DND-41 (cell line): ENCODE measurements at regions not wholly inside any gene's neighbourhood (a gene's known extent, or its start where the extent isn't known, plus 50 kb on each side); places are given as distances from the start of the nearest gene placed in this dataset.

Experiments used
- ATAC-seq: fragments of 200-7000 bp; cut with Tn5 transposase; 3 replicates; pipeline ENCODE4 v1.9.1; 2021; ENCODE audit warnings: low read depth; ENCODE audit not compliant: insufficient read depth
- DNase-seq: peaks from one replicate; pipeline ENCODE4 v3.0.0-alpha.2; 2020
- H2AFZ ChIP-seq: 2 replicates; pipeline ENCODE4 v1.6.0; 2012; ENCODE audit warnings: low read depth, low read length
- H3K27ac ChIP-seq: 2 replicates; pipeline ENCODE4 v1.5.1; 2012; ENCODE audit warnings: low read length, inconsistent platforms
- H3K27me3 ChIP-seq: fragments of 200-600 bp; sonication (generic); 2 replicates; pipeline ENCODE4 v1.6.0; 2012; ENCODE audit warnings: low read length, mild to moderate bottlenecking, inconsistent platforms; ENCODE audit not compliant: insufficient read depth, poor library complexity
- H3K36me3 ChIP-seq: 2 replicates; pipeline ENCODE4 v1.5.1; 2012; ENCODE audit warnings: low read length, inconsistent platforms; ENCODE audit not compliant: insufficient read depth
- H3K4me1 ChIP-seq: 2 replicates; pipeline ENCODE4 v1.5.1; 2012; ENCODE audit warnings: mild to moderate bottlenecking, low read length; ENCODE audit not compliant: insufficient read depth
- H3K4me2 ChIP-seq: 2 replicates; pipeline ENCODE4 v1.6.0; 2012; ENCODE audit warnings: mild to moderate bottlenecking, moderate library complexity, low read length, inconsistent platforms; ENCODE audit not compliant: insufficient read depth
- H3K4me3 ChIP-seq, 2 experiments: fragments of 200-600 bp in 1 of 2; shearing (Covaris generic) in 1 of 2; 2 replicates each; pipeline ENCODE4 v1.5.1; 2012 to 2016; ENCODE audit warnings: inconsistent platforms in 2 of 2, low read length in 2 of 2, mild to moderate bottlenecking in 2 of 2, low read depth in 1 of 2, moderate library complexity in 1 of 2
- H3K79me2 ChIP-seq: 2 replicates; pipeline ENCODE4 v1.6.0; 2012; ENCODE audit warnings: low read length, inconsistent platforms; ENCODE audit not compliant: insufficient read depth
- H3K9ac ChIP-seq: 2 replicates; pipeline ENCODE4 v1.6.0; 2012; ENCODE audit warnings: low read depth, mild to moderate bottlenecking, inconsistent platforms, low read length, moderate library complexity
- H3K9me3 ChIP-seq: 2 replicates; pipeline ENCODE4 v1.5.1; 2012; ENCODE audit warnings: low read length, moderate library complexity, mild to moderate bottlenecking, inconsistent platforms; ENCODE audit not compliant: insufficient read depth, severe bottlenecking
- H4K20me1 ChIP-seq: 2 replicates; pipeline ENCODE4 v1.6.0; 2012; ENCODE audit warnings: low read length; ENCODE audit not compliant: insufficient read depth
- CTCF ChIP-seq: IDR thresholded peaks from 2 replicates; pipeline ENCODE4 v1.5.1; 2012; ENCODE audit warnings: borderline replicate concordance, low read length, moderate library complexity, mild to moderate bottlenecking; ENCODE audit not compliant: poor library complexity, severe bottlenecking; ENCODE audit errors: extremely low read depth
- EZH2 ChIP-seq: IDR thresholded peaks from 3 replicates; pipeline ENCODE4 v1.6.1; 2012; ENCODE audit warnings: borderline replicate concordance, low read depth, mild to moderate bottlenecking, moderate library complexity, low read length, inconsistent platforms; ENCODE audit not compliant: severe bottlenecking

DNA sequence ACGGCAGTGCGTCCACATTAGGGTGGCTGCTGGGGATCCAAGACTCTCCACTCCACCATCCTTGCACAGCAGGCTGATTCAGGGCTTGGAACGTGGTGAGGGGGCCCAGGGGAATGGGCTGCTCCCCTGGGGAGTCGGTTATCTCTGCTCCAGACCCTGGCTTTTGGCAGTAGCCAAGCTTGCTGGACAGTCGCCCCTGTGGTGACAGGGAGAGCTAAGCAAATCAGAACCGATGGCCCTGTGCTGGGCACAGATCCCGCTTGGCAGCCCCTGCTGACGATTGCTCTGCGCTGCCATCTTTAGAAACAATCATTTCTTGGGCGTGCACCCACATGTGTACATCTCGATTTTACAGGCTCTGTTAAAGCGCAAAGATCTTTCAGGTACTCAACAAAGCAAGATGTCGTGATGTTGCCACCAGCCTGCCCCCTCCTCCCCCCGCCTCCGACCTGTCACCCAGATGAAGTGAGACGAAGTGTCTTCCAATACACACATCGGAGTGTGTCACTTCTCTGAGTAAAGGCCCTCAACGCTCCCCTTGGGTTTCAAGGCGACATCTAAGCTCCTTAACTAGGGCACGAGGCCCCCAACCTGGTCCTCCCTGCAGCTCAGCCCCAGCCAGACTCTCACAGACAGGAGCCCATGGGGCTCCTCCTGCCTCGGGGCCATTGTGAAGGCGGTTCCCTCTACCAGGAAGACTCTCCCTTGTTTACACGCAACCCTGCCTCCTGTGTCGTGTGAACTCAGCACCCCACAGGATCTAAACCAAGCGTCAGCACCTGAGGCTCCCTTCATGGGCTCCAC is 55.6 kb downstream of the PITPNM2 start:
- Histone ChIP-seq H3K27me3 (no peaks in the 10 kb centered on the region), H3K4me2 (no peak overlapping the region), H3K4me3 (no peak overlapping the region), H3K9me3 (no peaks in the 10 kb centered on the region), H3K36me3 (no peaks in the 10 kb centered on the region), H4K20me1 (0 out of 2 replicates have a peak, but pooled peaks cover 3% of the 10 kb centered on the region), H3K79me2 (no peaks in the 10 kb centered on the region), H3K9ac (no peak overlapping the region), H3K4me1 (no peaks in the 10 kb centered on the region), H3K27ac (no peak overlapping the region), H2AFZ (no peak overlapping the region)
- DNase-seq (no peak), ATAC-seq (no peak)
- no peak for TF ChIP-seq CTCF
- TF ChIP-seq EZH2, result no peak

DNA sequence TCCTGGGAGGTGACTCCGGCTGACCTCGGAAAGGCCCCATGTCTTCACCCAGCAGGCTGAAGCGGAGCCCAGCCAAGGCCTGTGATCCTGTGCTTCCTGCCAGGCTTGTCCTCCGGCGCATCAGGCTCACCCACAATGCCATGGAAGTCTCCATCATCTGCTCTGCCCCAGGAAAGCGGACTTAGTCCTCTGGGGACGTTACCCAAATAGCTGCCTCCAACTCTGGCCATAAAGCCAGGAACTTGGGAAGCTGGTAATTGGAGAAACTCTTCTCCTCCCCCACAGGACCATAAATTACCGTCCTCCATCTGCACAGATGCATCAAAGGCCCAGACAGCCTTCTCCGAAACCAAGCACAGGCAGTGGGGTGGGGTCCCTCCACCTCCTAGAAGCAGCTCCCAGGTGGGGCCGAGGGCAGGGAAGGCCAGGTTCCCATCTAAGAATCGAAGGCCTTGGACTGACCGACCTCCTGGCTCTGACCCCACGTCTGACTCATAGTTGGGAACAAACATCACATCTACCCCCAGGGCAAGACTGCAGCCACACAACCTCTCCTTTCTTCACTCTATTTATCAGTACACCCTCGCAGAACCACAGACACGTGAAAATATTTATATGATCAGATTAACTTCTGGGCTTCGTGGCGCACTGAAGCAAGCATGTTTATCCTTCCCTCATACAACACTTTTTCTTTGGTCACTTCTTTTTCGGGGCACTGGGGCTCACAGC is 56.4 kb downstream of the PITPNM2 start:
- TF ChIP-seq EZH2 (no peak), CTCF (no peak)
- ATAC-seq, result no peak
- Histone ChIP-seq H3K9me3 (no peaks in the 10 kb centered on the region), H3K4me3 (no peak overlapping the region), H3K4me1 (no peaks in the 10 kb centered on the region), H2AFZ (no peak overlapping the region), H3K79me2 (no peaks in the 10 kb centered on the region), H3K27ac (no peak overlapping the region), H3K4me2 (no peak overlapping the region), H3K27me3 (no peaks in the 10 kb centered on the region), H3K36me3 (no peaks in the 10 kb centered on the region), H3K9ac (no peak overlapping the region), H4K20me1 (0 out of 2 replicates have a peak, but pooled peaks cover 3% of the 10 kb centered on the region)
- no peak for DNase-seq

- no peaks in the 10 kb centered on the region for H3K9me3 ChIP-seq
- no peak for ATAC-seq
- H3K4me3 ChIP-seq, result no peak overlapping the region
- no peak overlapping the region for H3K9ac ChIP-seq
- TF ChIP-seq CTCF, result no peak
- no peak for TF ChIP-seq EZH2
- H3K79me2 ChIP-seq, result no peaks in the 10 kb centered on the region
- no peaks in the 10 kb centered on the region for H3K36me3 ChIP-seq
- 0 out of 2 replicates have a peak, but pooled peaks cover 3% of the 10 kb centered on the region for H4K20me1 ChIP-seq
- no peak overlapping the region for H3K27ac ChIP-seq
- no peak overlapping the region for H3K4me2 ChIP-seq
- H3K4me1 ChIP-seq, result no peaks in the 10 kb centered on the region
- no peak overlapping the region for H2AFZ ChIP-seq
- DNase-seq, result no peak
- H3K27me3 ChIP-seq, result no peaks in the 10 kb centered on the region
Measured at GRCh38 chr12:123092866-123093265, 58.0 kb downstream of the PITPNM2 start.
